ENCODE measurements at regions not wholly inside any gene's neighbourhood (a gene's known extent, or its start where the extent isn't known, plus 50 kb on each side); places are given as distances from the start of the nearest gene placed in this dataset.
"Not testable (repeated sequence)": the region's sequence is repeated elsewhere in the genome, so short reads cannot be mapped to it uniquely, and the experiment has no call there.

DNA sequence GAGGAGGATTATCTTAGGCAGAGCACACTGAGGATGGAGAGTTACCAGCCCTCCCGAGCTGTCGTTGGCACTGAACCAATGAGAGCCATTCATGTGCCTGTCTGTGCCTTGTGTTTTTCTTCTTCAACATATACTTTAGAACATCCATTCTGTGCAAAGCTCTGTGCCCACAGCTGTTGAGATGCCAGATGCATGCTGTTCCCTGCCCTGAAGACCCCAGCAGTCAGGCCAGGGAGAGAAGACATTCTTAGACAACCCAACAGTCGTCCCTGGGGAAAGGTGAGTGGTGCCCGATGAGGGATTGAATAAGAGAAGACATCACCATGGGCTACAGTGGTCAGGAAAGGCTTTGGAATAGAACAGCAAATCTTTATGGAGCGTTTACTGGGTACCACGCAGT, 114.1 kb downstream of the NRN1 start:
- no peak overlapping the region for H3K27ac ChIP-seq (ENCODE audit: low read depth, low read length)
- no peaks in the 10 kb centered on the region for H3K79me2 ChIP-seq (ENCODE audit: control insufficient read depth, low read length)
- TF ChIP-seq EZH2phosphoT487 (IDR thresholded peaks at IDR 0.05; ENCODE audit: borderline replicate concordance, low read length) (no peak), CTCF (IDR thresholded peaks at IDR 0.05; ENCODE audit: low read depth, low read length, poor library complexity, severe bottlenecking) (no peak)
- H3K9me2 ChIP-seq (replicated peaks; ENCODE audit: control insufficient read depth, low read length), result no peaks in the 10 kb centered on the region
- H3K4me2 ChIP-seq (ENCODE audit: low read length), result no peak overlapping the region
- no peak overlapping the region for H3K4me3 ChIP-seq (ENCODE audit: low read length)
- H3F3A ChIP-seq (ENCODE audit: control insufficient read depth, insufficient read depth), result no peaks in the 10 kb centered on the region
- no peaks in the 10 kb centered on the region for H3K9me3 ChIP-seq (ENCODE audit: control insufficient read depth, insufficient read depth, low read length)
- H3K4me1 ChIP-seq (ENCODE audit: control insufficient read depth, low read length), result no peaks in the 10 kb centered on the region
- no peaks in the 10 kb centered on the region for H3K27me3 ChIP-seq (ENCODE audit: control insufficient read depth, low read length)
- no peaks in the 10 kb centered on the region for H4K20me1 ChIP-seq (ENCODE audit: control insufficient read depth, insufficient read depth, low read depth, low read length)
- H3K36me3 ChIP-seq (ENCODE audit: control insufficient read depth, low read length), result no peaks in the 10 kb centered on the region

- Histone ChIP-seq H3K27ac (ENCODE audit: low read depth, low read length) (no peak overlapping the region), H3K79me2 (ENCODE audit: control insufficient read depth, low read length) (no peaks in the 10 kb centered on the region), H3K9me3 (ENCODE audit: control insufficient read depth, insufficient read depth, low read length) (no peaks in the 10 kb centered on the region), H3K27me3 (ENCODE audit: control insufficient read depth, low read length) (no peaks in the 10 kb centered on the region), H3K4me1 (ENCODE audit: control insufficient read depth, low read length) (no peaks in the 10 kb centered on the region), H4K20me1 (ENCODE audit: control insufficient read depth, insufficient read depth, low read depth, low read length) (no peaks in the 10 kb centered on the region), H3F3A (ENCODE audit: control insufficient read depth, insufficient read depth) (no peaks in the 10 kb centered on the region), H3K4me2 (ENCODE audit: low read length) (no peak overlapping the region), H3K9me2 (replicated peaks; ENCODE audit: control insufficient read depth, low read length) (no peaks in the 10 kb centered on the region), H3K36me3 (ENCODE audit: control insufficient read depth, low read length) (no peaks in the 10 kb centered on the region), H3K4me3 (ENCODE audit: low read length) (no peak overlapping the region)
- TF ChIP-seq EZH2phosphoT487 (IDR thresholded peaks at IDR 0.05; ENCODE audit: borderline replicate concordance, low read length) (no peak), CTCF (IDR thresholded peaks at IDR 0.05; ENCODE audit: low read depth, low read length, poor library complexity, severe bottlenecking) (no peak)
Measured at GRCh38 chr6:5878792-5879191, 127.9 kb downstream of the NRN1 start.

GRCh38 chr6:5876076-5876475, 130.6 kb downstream of the NRN1 start:
- H3K9me3 ChIP-seq (ENCODE audit: control insufficient read depth, insufficient read depth, low read length), result no peaks in the 10 kb centered on the region
- no peak overlapping the region for H3K4me2 ChIP-seq (ENCODE audit: low read length)
- no peak overlapping the region for H3K4me3 ChIP-seq (ENCODE audit: low read length)
- no peaks in the 10 kb centered on the region for H3K9me2 ChIP-seq (replicated peaks; ENCODE audit: control insufficient read depth, low read length)
- TF ChIP-seq CTCF (IDR thresholded peaks at IDR 0.05; ENCODE audit: low read depth, low read length, poor library complexity, severe bottlenecking) (no peak), EZH2phosphoT487 (IDR thresholded peaks at IDR 0.05; ENCODE audit: borderline replicate concordance, low read length) (no peak)
- H3K79me2 ChIP-seq (ENCODE audit: control insufficient read depth, low read length), result no peaks in the 10 kb centered on the region
- no peaks in the 10 kb centered on the region for H3K27me3 ChIP-seq (ENCODE audit: control insufficient read depth, low read length)
- H3F3A ChIP-seq (ENCODE audit: control insufficient read depth, insufficient read depth), result no peaks in the 10 kb centered on the region
- H3K4me1 ChIP-seq (ENCODE audit: control insufficient read depth, low read length), result no peaks in the 10 kb centered on the region
- no peaks in the 10 kb centered on the region for H4K20me1 ChIP-seq (ENCODE audit: control insufficient read depth, insufficient read depth, low read depth, low read length)
- no peaks in the 10 kb centered on the region for H3K36me3 ChIP-seq (ENCODE audit: control insufficient read depth, low read length)
- H3K27ac ChIP-seq (ENCODE audit: low read depth, low read length), result no peak overlapping the region

- not testable (repeated sequence) for H3K36me3 ChIP-seq (ENCODE audit: control insufficient read depth, low read length); H3K4me3 ChIP-seq (ENCODE audit: low read length); H4K20me1 ChIP-seq (ENCODE audit: control insufficient read depth, insufficient read depth, low read depth, low read length); H3F3A ChIP-seq (ENCODE audit: control insufficient read depth, insufficient read depth); H3K9me3 ChIP-seq (ENCODE audit: control insufficient read depth, insufficient read depth, low read length); H3K9me2 ChIP-seq (replicated peaks; ENCODE audit: control insufficient read depth, low read length); H3K4me2 ChIP-seq (ENCODE audit: low read length); H3K4me1 ChIP-seq (ENCODE audit: control insufficient read depth, low read length); H3K79me2 ChIP-seq (ENCODE audit: control insufficient read depth, low read length); H3K27me3 ChIP-seq (ENCODE audit: control insufficient read depth, low read length); H3K27ac ChIP-seq (ENCODE audit: low read depth, low read length)
Measured at GRCh38 chr6:5873976-5874375, 132.7 kb downstream of the NRN1 start.
